PFSK-1 (cell line): ENCODE measurements at regions not wholly inside any gene's neighbourhood (a gene's known extent, or its start where the extent isn't known, plus 50 kb on each side); places are given as distances from the start of the nearest gene placed in this dataset.

Experiments
- FOXP2 ChIP-seq: optimal IDR thresholded peaks from 2 replicates; pipeline ENCODE3; 2011; ENCODE audit warnings: borderline replicate concordance, control low read depth, inconsistent platforms; ENCODE audit not compliant: insufficient read depth; ENCODE audit errors: extremely low read length, extremely low read depth
- POLR2AphosphoS5 ChIP-seq: IDR thresholded peaks from 2 replicates; pipeline ENCODE4 v1.6.1; 2012; ENCODE audit warnings: low read depth, mild to moderate bottlenecking, control low read depth, low read length, moderate library complexity
- SIN3A ChIP-seq: IDR thresholded peaks from 2 replicates; pipeline ENCODE4 v1.6.1; 2012; ENCODE audit warnings: mild to moderate bottlenecking, low read length, moderate library complexity, borderline replicate concordance; ENCODE audit not compliant: insufficient read depth
- TAF1 ChIP-seq: IDR thresholded peaks from 2 replicates; pipeline ENCODE4 v1.6.1; 2012; ENCODE audit warnings: low read length, control low read depth, borderline replicate concordance; ENCODE audit not compliant: insufficient read depth
- TF ChIP-seq, protein P1 (sequence below), 2 experiments: IDR thresholded peaks; 2 replicates each; pipeline versions ENCODE4 v1.6.1 to v1.8.0; 2011 to 2012; ENCODE audit warnings: low read depth in 2 of 2, low read length in 2 of 2, control low read depth in 1 of 2, inconsistent platforms in 1 of 2, mild to moderate bottlenecking in 1 of 2, moderate library complexity in 1 of 2; ENCODE audit not compliant: insufficient read depth in 1 of 2

DNA sequence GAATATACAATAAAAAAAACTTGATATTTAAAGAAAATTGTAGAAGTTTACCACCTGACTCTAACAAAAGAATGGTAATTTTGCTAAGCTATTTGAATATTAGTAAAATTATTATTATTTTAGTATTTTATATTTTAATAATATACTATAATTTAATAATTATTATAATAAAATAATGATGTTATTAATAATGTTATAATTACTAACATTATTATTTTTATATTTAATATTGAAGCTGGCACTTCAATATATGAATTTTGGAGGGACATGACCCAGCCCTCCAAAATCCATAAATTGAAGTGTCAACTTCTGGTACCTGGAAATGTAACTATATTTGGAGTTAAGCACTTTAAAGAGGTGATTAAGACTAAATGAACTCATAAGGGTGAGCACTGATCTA lies 486.1 kb upstream of the CDH9 start:
- TF ChIP-seq, protein P1, sequence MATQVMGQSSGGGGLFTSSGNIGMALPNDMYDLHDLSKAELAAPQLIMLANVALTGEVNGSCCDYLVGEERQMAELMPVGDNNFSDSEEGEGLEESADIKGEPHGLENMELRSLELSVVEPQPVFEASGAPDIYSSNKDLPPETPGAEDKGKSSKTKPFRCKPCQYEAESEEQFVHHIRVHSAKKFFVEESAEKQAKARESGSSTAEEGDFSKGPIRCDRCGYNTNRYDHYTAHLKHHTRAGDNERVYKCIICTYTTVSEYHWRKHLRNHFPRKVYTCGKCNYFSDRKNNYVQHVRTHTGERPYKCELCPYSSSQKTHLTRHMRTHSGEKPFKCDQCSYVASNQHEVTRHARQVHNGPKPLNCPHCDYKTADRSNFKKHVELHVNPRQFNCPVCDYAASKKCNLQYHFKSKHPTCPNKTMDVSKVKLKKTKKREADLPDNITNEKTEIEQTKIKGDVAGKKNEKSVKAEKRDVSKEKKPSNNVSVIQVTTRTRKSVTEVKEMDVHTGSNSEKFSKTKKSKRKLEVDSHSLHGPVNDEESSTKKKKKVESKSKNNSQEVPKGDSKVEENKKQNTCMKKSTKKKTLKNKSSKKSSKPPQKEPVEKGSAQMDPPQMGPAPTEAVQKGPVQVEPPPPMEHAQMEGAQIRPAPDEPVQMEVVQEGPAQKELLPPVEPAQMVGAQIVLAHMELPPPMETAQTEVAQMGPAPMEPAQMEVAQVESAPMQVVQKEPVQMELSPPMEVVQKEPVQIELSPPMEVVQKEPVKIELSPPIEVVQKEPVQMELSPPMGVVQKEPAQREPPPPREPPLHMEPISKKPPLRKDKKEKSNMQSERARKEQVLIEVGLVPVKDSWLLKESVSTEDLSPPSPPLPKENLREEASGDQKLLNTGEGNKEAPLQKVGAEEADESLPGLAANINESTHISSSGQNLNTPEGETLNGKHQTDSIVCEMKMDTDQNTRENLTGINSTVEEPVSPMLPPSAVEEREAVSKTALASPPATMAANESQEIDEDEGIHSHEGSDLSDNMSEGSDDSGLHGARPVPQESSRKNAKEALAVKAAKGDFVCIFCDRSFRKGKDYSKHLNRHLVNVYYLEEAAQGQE (IDR thresholded peaks at IDR 0.05; ENCODE audit: insufficient read depth in 1 of 2, low read depth in 2 of 2, low read length in 2 of 2) = no peak
- TF ChIP-seq SIN3A (no peak), POLR2AphosphoS5 (no peak), TAF1 (no peak), FOXP2 (no peak)

DNA sequence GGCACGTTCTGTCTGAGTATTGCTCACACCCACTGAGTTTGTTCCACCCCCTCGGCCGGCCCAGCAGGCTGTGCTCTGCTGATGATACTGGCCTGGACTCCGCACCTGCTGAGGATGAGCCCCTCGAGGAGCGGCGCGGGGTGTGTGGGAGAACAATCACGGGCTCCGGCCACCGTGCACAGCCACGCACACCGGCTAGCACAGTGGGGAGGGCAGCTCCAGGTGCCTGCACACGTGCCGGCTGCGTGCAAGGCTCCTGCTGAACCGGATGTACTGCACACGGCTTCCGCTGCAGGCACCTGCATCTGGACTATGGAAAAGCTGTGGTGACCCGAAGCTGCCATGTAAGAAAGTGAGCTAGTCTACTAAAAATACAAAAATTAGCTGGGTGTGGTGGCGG lies 485.2 kb upstream of the CDH9 start:
- no peak for TF ChIP-seq POLR2AphosphoS5
- no peak for TF ChIP-seq SIN3A
- TF ChIP-seq TAF1 = no peak
- no peak for TF ChIP-seq FOXP2
- TF ChIP-seq, protein P1 (IDR thresholded peaks at IDR 0.05; ENCODE audit: insufficient read depth in 1 of 2, low read depth in 2 of 2, low read length in 2 of 2) = no peak

DNA sequence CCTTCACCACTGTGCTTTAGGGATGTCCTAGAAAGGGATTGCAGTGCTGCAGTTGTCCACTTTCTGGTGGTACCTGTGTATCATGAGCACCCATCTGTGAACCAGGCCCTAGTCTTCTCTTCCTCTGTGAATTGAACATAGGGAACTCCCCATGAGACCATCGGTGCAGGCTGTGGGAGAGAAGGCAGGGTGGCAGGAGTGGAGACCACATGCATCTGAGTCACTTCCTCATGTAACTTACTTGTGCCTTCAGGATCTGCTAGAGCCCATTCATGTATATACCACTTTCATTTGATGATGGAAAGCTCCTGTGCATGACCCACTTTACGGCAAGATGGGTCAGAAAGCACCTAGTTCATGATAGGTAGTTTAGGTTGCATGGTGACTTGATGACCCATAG lies 478.1 kb upstream of the CDH9 start:
- no peak for TF ChIP-seq POLR2AphosphoS5
- TF ChIP-seq, protein P1 (IDR thresholded peaks at IDR 0.05; ENCODE audit: insufficient read depth in 1 of 2, low read depth in 2 of 2, low read length in 2 of 2) = no peak
- no peak for TF ChIP-seq SIN3A
- no peak for TF ChIP-seq TAF1
- TF ChIP-seq FOXP2 = no peak

DNA sequence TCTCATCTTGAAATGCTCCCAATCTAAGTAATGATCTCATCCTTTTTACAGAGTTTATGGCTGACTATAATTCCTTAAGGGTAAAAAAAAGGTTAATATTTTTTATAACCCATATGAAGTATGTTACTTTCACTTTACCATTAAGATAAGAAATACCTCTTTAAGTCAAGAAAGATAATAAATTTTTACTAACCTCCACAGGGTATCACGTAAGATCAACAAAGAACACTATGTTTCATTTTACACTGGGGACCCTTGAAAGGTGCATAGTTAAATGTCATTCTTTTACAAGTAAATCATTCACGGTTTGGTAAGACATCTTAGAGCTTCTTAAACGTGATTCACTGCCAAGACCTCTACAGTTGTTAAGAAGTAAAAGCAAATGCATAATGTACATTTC lies 472.7 kb upstream of the CDH9 start:
- TF ChIP-seq POLR2AphosphoS5 (no peak), TAF1 (no peak), FOXP2 (no peak), SIN3A (no peak)
- TF ChIP-seq, protein P1 (IDR thresholded peaks at IDR 0.05; ENCODE audit: insufficient read depth in 1 of 2, low read depth in 2 of 2, low read length in 2 of 2) = no peak

DNA sequence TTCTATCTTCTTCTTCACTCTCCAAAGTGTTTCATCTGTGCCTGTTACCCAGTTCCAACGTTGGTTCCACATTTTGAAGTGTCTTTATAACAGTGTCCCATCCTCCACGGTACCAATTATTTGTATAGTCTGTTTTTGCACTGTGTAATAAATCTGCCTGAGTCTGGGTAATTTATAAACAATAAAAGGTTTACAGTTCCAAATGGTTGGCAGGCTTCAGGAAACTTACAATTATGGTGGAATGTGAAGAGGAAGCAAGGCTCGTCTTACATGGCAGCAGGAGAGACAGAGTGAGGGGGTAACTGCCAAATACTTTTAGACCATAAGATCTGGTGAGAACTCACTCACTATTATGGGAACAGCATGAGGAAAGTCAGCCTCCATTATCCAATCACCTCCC lies 465.4 kb upstream of the CDH9 start:
- TF ChIP-seq, protein P1 (IDR thresholded peaks at IDR 0.05; ENCODE audit: insufficient read depth in 1 of 2, low read depth in 2 of 2, low read length in 2 of 2) = no peak
- TF ChIP-seq FOXP2 = no peak
- TF ChIP-seq POLR2AphosphoS5 = no peak
